ENCODE measurements at regions not wholly inside any gene's neighbourhood (a gene's known extent, or its start where the extent isn't known, plus 50 kb on each side); places are given as distances from the start of the nearest gene placed in this dataset.
"Not testable (repeated sequence)": the region's sequence is repeated elsewhere in the genome, so short reads cannot be mapped to it uniquely, and the experiment has no call there.

- not testable (repeated sequence) for DNase-seq (ENCODE audit: low read depth); H3K4me3 ChIP-seq (ENCODE audit: low read depth, low read length)
These were observed 51.7 kb downstream of the PPIAL4C start for GRCh38 chr1:149635290-149635899.

GRCh38 chr1:149636286-149637122 is 52.9 kb downstream of the PPIAL4C start:
- peak; percentile 86 for DNase-seq (ENCODE audit: low read depth)
- H3K4me3 ChIP-seq (ENCODE audit: low read depth, low read length): peak overlapping the region; percentile 53

- H3K4me3 ChIP-seq (ENCODE audit: low read depth, low read length); DNase-seq (ENCODE audit: low read depth): not testable (repeated sequence)
These were observed 54.8 kb downstream of the PPIAL4C start for GRCh38 chr1:149638481-149638880.

DNA sequence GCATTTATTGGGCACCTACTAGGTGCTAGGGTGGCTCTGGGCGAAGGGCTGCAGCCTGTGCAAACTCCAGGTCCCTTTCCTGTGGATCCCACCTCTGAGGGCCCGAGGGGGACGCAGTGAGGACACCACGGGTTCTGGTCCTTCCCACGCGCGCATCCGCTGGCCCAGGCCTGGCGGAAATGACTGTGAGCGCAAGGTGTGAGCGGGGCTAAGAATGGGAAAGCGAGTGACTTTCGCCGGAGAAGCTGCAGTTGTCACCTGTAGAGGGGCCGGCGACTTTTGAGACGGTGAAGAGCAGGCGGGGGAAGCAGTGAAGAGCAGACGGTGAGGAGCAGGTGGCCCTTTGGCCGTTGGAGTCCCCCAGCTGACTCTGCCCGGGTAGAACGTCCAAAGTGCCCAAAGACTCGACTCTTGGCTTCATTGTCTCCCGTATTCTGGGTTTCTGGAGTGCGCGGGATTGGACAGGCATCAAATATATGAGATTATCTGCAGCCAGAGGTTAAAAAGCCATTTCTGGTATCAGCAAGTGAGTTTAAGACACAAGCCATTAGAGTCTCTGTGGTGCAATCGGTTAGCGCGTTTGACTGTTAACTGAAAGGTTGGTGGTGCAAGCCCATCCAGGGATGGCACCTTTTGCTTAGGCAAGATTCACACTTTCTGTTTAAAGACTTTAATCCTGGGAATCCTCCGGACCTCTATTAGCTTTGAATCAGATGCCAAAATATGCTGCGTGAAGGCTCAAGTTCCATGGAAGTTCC is 55.4 kb downstream of the PPIAL4C start:
- H3K4me3 ChIP-seq (ENCODE audit: low read depth, low read length); DNase-seq (ENCODE audit: low read depth): not testable (repeated sequence)

- not testable (repeated sequence) for DNase-seq (ENCODE audit: low read depth); H3K4me3 ChIP-seq (ENCODE audit: low read depth, low read length)
These were observed 57.5 kb downstream of the PPIAL4C start for GRCh38 chr1:149641179-149641578.

DNA sequence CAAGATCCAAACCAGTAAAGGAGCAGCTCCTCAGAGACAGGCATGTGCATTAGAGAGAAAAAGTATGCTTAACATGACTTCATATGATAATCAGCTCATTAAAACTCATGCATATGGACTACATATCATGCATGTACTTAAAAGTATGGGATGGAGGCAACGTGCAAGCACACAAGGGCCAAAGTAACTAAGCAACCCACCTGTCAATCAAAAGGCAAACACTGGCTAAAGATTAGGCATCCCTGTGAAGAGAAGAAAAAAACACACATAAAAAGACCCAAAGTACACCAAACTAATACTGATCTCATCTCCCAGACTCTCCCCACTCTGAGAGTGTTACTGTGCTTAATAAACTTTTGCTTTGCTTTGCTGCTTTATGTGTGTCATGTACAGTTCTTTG is 61.2 kb downstream of the PPIAL4C start:
- not testable (repeated sequence) for DNase-seq (ENCODE audit: low read depth); H3K4me3 ChIP-seq (ENCODE audit: low read depth, low read length)

- H3K4me3 ChIP-seq (ENCODE audit: low read depth, low read length): peak overlapping the region; percentile 50
- not testable (repeated sequence) for DNase-seq (ENCODE audit: low read depth)
These were observed 62.8 kb downstream of the PPIAL4C start for GRCh38 chr1:149646360-149647017.

GRCh38 chr1:149647018-149647373 is 63.3 kb downstream of the PPIAL4C start:
- not testable (repeated sequence) for DNase-seq (ENCODE audit: low read depth)
- peak overlapping the region; percentile 50 for H3K4me3 ChIP-seq (ENCODE audit: low read depth, low read length)

DNA sequence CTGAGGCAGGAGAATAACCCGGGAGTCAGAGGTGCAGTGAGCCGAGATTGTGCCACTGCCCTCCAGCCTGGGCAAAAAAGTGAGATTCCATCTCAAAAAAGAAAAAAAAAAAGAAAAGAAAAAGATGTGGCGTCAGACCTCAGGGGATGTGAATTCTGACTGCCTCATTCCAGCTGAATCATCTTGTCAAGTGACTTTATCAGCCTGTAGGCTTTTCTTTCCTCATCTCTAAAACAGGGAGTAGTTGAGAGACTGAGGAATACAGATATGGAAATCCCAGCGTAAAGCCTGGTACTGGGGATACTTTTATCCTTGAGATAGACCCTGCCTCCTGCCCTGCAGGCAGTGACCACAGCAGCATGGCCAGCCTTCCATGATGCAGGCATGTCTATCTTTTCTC is 74.1 kb downstream of the PPIAL4C start:
- DNase-seq (ENCODE audit: low read depth): peak; percentile 1
- not testable (repeated sequence) for H3K4me3 ChIP-seq (ENCODE audit: low read depth, low read length)

DNA sequence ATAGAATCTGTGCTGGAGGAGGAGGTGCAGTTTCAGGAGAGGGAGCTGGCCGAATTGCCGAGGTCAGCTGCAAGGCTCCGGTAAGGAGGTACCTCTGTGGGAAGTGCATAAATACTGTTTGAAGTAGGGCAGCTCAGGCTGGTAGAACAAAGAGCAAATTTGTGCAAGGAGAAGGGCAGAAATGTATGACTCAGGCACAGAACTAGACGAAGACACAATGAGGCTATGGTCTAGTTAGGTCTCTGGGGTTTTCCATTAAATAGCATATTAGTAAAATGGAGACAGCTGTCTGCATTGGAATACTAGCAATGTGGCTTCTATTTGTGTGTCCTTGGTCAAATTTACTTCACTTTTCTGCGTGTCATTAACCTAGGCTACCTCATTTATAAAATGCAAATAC is 74.5 kb downstream of the PPIAL4C start:
- DNase-seq (ENCODE audit: low read depth): peak; percentile 1
- H3K4me3 ChIP-seq (ENCODE audit: low read depth, low read length): not testable (repeated sequence)

DNA sequence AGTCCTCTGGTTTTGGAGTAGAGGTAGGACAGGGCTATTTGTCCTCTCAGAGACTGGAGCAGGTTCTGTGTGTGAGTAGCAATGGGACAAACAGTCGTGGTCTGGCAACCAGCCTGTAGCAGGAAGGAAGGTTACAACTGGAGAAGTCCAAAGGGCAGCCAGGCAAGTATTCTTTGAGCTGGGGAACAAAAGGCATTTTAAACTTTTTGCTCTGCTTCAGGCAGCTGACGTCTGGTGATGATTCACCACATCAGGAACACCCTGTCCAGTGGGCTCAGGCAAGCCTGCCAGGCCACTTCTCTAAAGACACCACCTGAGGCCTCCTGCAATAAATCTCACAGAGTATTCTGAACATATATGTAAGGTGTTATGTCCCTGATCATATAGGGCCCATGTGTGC is 81.0 kb downstream of the PPIAL4C start:
- DNase-seq (ENCODE audit: low read depth); H3K4me3 ChIP-seq (ENCODE audit: low read depth, low read length): not testable (repeated sequence)

GRCh38 chr1:149665033-149665432 is 81.4 kb downstream of the PPIAL4C start:
- H3K4me3 ChIP-seq (ENCODE audit: low read depth, low read length): not testable (repeated sequence)

GRCh38 chr1:149665528-149665927 is 81.9 kb downstream of the PPIAL4C start:
- not testable (repeated sequence) for H3K4me3 ChIP-seq (ENCODE audit: low read depth, low read length); DNase-seq (ENCODE audit: low read depth)

More at GRCh38 chr1:149665033-149665432, 81.4 kb downstream of the PPIAL4C start:
- DNase-seq (ENCODE audit: low read depth): not testable (repeated sequence)

GRCh38 chr1:149673231-149673909 is 89.7 kb downstream of the PPIAL4C start:
- not testable (repeated sequence) for H3K4me3 ChIP-seq (ENCODE audit: low read depth, low read length); DNase-seq (ENCODE audit: low read depth)

GRCh38 chr1:149674921-149675320 is 91.3 kb downstream of the PPIAL4C start:
- H3K4me3 ChIP-seq (ENCODE audit: low read depth, low read length); DNase-seq (ENCODE audit: low read depth): not testable (repeated sequence)

DNA sequence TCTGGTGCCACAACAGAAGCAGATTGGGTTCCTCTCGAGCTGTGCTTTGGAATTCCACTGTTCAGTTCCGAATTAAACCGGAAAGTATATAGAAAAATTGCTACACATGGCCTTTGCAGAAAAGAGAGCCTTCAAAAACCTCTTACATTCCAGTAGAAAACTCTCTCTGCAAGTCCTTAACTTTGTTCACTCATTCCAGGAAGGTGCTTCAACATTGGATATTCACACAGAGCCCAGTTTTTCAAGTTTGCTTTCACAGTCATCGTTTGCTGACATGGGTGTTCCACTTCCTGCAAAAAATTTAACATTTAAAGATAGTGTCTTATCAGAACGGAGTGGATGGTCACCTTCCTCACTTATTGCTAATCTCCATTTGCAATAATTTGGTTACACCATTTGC is 93.7 kb downstream of the PPIAL4C start:
- H3K4me3 ChIP-seq (ENCODE audit: low read depth, low read length); DNase-seq (ENCODE audit: low read depth): not testable (repeated sequence)

DNA sequence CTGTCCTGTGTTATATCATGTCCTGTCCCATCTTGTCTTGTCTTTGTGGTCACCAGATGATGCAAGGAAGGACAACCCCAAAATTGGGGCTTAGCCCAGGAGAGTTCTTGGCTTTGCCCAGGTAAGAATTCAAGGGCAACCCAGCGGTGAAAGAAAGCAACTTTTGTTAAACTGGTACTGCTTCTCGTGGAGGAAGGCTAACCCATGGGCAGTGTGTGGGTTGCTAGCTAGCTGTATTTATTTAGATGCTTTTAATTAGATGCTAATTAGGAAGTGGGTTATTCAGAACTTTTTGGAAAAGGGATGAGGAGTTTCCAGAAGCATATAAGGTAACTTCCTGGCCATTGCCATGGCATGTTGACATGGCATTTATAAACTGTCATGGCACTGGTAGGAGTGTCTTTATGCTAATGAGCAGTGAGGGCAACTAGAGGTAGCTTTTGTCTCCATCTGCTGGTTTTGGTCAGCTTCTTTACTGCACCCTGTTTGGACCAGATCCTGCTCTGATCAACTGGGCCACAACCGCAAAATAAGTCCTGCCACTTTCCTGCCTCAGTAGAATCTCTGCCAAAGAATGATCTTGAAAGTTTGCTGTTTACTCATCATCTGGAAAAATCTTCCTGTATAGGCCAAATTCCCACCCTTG is 95.8 kb upstream of the FCGR1A start:
- DNase-seq (ENCODE audit: low read depth); H3K4me3 ChIP-seq (ENCODE audit: low read depth, low read length): not testable (repeated sequence)

- DNase-seq (ENCODE audit: low read depth); H3K4me3 ChIP-seq (ENCODE audit: low read depth, low read length): not testable (repeated sequence)
These were observed 91.1 kb upstream of the FCGR1A start for GRCh38 chr1:149691399-149691798.
